ENCODE measurements at regions not wholly inside any gene's neighbourhood (a gene's known extent, or its start where the extent isn't known, plus 50 kb on each side); places are given as distances from the start of the nearest gene placed in this dataset.

- Mint-ChIP-seq H3K27ac (no peak overlapping the region), H3K4me1 (no peaks in the 10 kb centered on the region)
Observed at GRCh38 chr13:107078229-107078765, 510.4 kb upstream of the ARGLU1 start.

GRCh38 chr13:107076801-107077200 is 508.9 kb upstream of the ARGLU1 start:
- Mint-ChIP-seq H3K27ac (no peak overlapping the region), H3K4me1 (no peaks in the 10 kb centered on the region), H3K27me3 (ENCODE audit: insufficient read depth) (no peaks in the 10 kb centered on the region), H3K9me3 (peaks cover 2% of the 10 kb centered on the region), H3K36me3 (ENCODE audit: low read depth) (no peaks in the 10 kb centered on the region), H3K4me3 (no peak overlapping the region)
- no peak overlapping the region for H3K4me3 ChIP-seq (ENCODE audit: low read length)
- WGBS, 2 experiments (ENCODE audit: insufficient coverage in 1 of 2, insufficient read length in 1 of 2): 67 to 93% methylated on average over 1 to 3 of the region's 3 CpGs
- H3K36me3 ChIP-seq (ENCODE audit: control insufficient read depth, insufficient read depth, low read length): no peaks in the 10 kb centered on the region
- no peak for DNase-seq
- no peak for TF ChIP-seq CTCF (conservative IDR thresholded peaks at IDR 0.05)
- no peaks in the 10 kb centered on the region for H3K4me1 ChIP-seq (ENCODE audit: control insufficient read depth, insufficient read depth, low read length)
- no peak overlapping the region for H3K9ac ChIP-seq (ENCODE audit: extremely low read depth, low read length, poor library complexity, severe bottlenecking)
- no peaks in the 10 kb centered on the region for H3K9me3 ChIP-seq (ENCODE audit: control insufficient read depth, low read length)
- H3K27ac ChIP-seq (ENCODE audit: low read depth, low read length): no peak overlapping the region
- no peaks in the 10 kb centered on the region for H3K27me3 ChIP-seq (ENCODE audit: control insufficient read depth, insufficient read depth, low read length, poor library complexity, severe bottlenecking)

More at GRCh38 chr13:107078229-107078765, 510.4 kb upstream of the ARGLU1 start:
- Histone ChIP-seq H3K27ac (ENCODE audit: low read depth, low read length) (no peak overlapping the region), H3K9ac (ENCODE audit: extremely low read depth, low read length, poor library complexity, severe bottlenecking) (no peak overlapping the region), H3K36me3 (ENCODE audit: control insufficient read depth, insufficient read depth, low read length) (no peaks in the 10 kb centered on the region), H3K4me1 (ENCODE audit: control insufficient read depth, insufficient read depth, low read length) (no peaks in the 10 kb centered on the region), H3K9me3 (ENCODE audit: control insufficient read depth, low read length) (no peaks in the 10 kb centered on the region), H3K4me3 (ENCODE audit: low read length) (no peak overlapping the region), H3K27me3 (ENCODE audit: control insufficient read depth, insufficient read depth, low read length, poor library complexity, severe bottlenecking) (no peaks in the 10 kb centered on the region)
- no peak for TF ChIP-seq CTCF (conservative IDR thresholded peaks at IDR 0.05)
- no peak for DNase-seq
- WGBS, 2 experiments (ENCODE audit: insufficient coverage in 1 of 2, insufficient read length in 1 of 2): 93 to 100% methylated on average over 1 to 6 of the region's 6 CpGs
- H3K36me3 Mint-ChIP-seq (ENCODE audit: low read depth): no peaks in the 10 kb centered on the region
- H3K9me3 Mint-ChIP-seq: peaks cover 2% of the 10 kb centered on the region
- H3K27me3 Mint-ChIP-seq (ENCODE audit: insufficient read depth): no peaks in the 10 kb centered on the region
- H3K4me3 Mint-ChIP-seq: no peak overlapping the region

- no peak overlapping the region for H3K4me3 Mint-ChIP-seq
- Histone ChIP-seq H3K27me3 (ENCODE audit: control insufficient read depth, insufficient read depth, low read length, poor library complexity, severe bottlenecking) (no peaks in the 10 kb centered on the region), H3K4me1 (ENCODE audit: control insufficient read depth, insufficient read depth, low read length) (no peaks in the 10 kb centered on the region), H3K9ac (ENCODE audit: extremely low read depth, low read length, poor library complexity, severe bottlenecking) (no peak overlapping the region), H3K27ac (ENCODE audit: low read depth, low read length) (no peak overlapping the region), H3K9me3 (ENCODE audit: control insufficient read depth, low read length) (no peaks in the 10 kb centered on the region), H3K4me3 (ENCODE audit: low read length) (no peak overlapping the region), H3K36me3 (ENCODE audit: control insufficient read depth, insufficient read depth, low read length) (no peaks in the 10 kb centered on the region)
- 93 to 100% methylated on average over 6 of the region's 6 CpGs for WGBS, 2 experiments (ENCODE audit: insufficient coverage in 1 of 2, insufficient read length in 1 of 2)
- H3K27me3 Mint-ChIP-seq (ENCODE audit: insufficient read depth): no peaks in the 10 kb centered on the region
- no peaks in the 10 kb centered on the region for H3K36me3 Mint-ChIP-seq (ENCODE audit: low read depth)
- H3K9me3 Mint-ChIP-seq: peaks cover 2% of the 10 kb centered on the region
- no peak for DNase-seq
- TF ChIP-seq CTCF (conservative IDR thresholded peaks at IDR 0.05): no peak
- no peak overlapping the region for H3K27ac Mint-ChIP-seq
- no peaks in the 10 kb centered on the region for H3K4me1 Mint-ChIP-seq
Observed at GRCh38 chr13:107075576-107075975, 507.6 kb upstream of the ARGLU1 start.
